ENCODE measurements at regions not wholly inside any gene's neighbourhood (a gene's known extent, or its start where the extent isn't known, plus 50 kb on each side); places are given as distances from the start of the nearest gene placed in this dataset.

DNA sequence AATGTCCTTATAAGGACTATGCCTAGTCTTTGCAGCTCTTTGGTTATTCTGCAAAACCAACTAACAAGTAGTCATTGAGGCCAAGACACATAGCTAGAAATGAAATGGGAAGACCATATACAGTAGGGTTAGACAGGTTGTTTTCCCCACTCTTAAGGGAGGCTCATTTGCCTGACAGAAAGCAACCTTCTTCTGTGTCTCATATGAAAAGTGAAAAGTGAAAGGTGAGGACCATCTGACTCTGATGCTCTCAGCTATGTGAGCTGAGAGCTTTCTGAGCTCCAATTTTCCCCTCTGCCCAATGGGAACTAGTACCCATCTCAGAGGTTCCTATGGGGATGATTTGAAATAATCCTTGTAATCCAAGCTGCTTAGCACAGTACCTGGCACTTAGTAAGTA, 142.0 kb upstream of the BDNF start:
- H3K4me3 ChIP-seq (replicated peaks in 1 of 3; ENCODE audit: low read depth in 2 of 3, low read length in 3 of 3), result no peak overlapping the region
- H3K27ac ChIP-seq (ENCODE audit: low read depth in 1 of 2, low read length in 2 of 2), result no peak overlapping the region
- H3K4me1 ChIP-seq (ENCODE audit: control insufficient read depth in 1 of 2, insufficient read depth in 2 of 2, low read length in 2 of 2), result no peaks in the 10 kb centered on the region
- H3K4me2 ChIP-seq (replicated peaks; ENCODE audit: extremely low read depth, low read length, poor library complexity, severe bottlenecking), result no peak overlapping the region
- no peak overlapping the region for H3K4me3 Mint-ChIP-seq
- H3K4me1 Mint-ChIP-seq, result no peaks in the 10 kb centered on the region
- no peak for DNase-seq
- no peak overlapping the region for H3K27ac Mint-ChIP-seq
- TF ChIP-seq, protein P1, sequence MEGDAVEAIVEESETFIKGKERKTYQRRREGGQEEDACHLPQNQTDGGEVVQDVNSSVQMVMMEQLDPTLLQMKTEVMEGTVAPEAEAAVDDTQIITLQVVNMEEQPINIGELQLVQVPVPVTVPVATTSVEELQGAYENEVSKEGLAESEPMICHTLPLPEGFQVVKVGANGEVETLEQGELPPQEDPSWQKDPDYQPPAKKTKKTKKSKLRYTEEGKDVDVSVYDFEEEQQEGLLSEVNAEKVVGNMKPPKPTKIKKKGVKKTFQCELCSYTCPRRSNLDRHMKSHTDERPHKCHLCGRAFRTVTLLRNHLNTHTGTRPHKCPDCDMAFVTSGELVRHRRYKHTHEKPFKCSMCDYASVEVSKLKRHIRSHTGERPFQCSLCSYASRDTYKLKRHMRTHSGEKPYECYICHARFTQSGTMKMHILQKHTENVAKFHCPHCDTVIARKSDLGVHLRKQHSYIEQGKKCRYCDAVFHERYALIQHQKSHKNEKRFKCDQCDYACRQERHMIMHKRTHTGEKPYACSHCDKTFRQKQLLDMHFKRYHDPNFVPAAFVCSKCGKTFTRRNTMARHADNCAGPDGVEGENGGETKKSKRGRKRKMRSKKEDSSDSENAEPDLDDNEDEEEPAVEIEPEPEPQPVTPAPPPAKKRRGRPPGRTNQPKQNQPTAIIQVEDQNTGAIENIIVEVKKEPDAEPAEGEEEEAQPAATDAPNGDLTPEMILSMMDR (IDR thresholded peaks at IDR 0.05), result no peak
- peaks cover 0 to 5% (median 0%) of the 10 kb centered on the region in 7 donors for H3K9me3 Mint-ChIP-seq
- H3K79me2 ChIP-seq (ENCODE audit: insufficient read depth, low read length), result no peaks in the 10 kb centered on the region
- no peak overlapping the region for H2AFZ ChIP-seq (ENCODE audit: insufficient read depth, low read depth, low read length, poor library complexity, severe bottlenecking)
- no peaks in the 10 kb centered on the region for H3K36me3 Mint-ChIP-seq
- no peaks in the 10 kb centered on the region for H3K9me3 ChIP-seq (replicated peaks in 1 of 2; ENCODE audit: control insufficient read depth in 1 of 2, insufficient read depth in 1 of 2, low read length in 2 of 2)
- peaks cover 1 to 4% (median 2%) of the 10 kb centered on the region in 3 donors for H3K27me3 Mint-ChIP-seq (ENCODE audit: low read depth in 3 of 3)
- no peaks in the 10 kb centered on the region for H3K27me3 ChIP-seq (ENCODE audit: control insufficient read depth in 2 of 2, insufficient read depth in 2 of 2, low read length in 2 of 2)
- intact Hi-C loops (cut with micrococcal nuclease), result no loop called here
- H3K9ac ChIP-seq (ENCODE audit: insufficient read depth, low read length, poor library complexity, severe bottlenecking), result no peak overlapping the region
- H3K36me3 ChIP-seq (replicated peaks in 1 of 2; ENCODE audit: control insufficient read depth in 1 of 2, insufficient read depth in 2 of 2, low read length in 2 of 2), result no peaks in the 10 kb centered on the region
- H4K20me1 ChIP-seq (ENCODE audit: insufficient read depth, low read length), result no peaks in the 10 kb centered on the region

DNA sequence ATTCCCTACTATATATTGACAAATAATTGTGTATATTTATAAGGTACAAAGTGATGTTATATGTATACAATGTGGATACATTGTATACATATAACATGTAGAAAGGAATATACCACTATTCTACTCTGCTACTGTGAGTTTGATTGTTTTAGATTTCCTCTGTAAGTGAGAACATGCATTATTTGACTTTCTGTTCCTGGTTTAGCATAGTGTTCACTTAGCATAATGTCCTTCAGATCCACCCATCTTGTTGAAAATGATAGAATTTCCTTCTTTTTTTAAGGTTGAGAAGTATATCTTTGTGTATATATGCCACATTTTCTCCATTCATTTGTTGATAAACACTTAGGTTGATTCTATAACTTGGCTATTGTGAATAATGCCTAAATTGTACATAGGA, 140.8 kb upstream of the BDNF start:
- Mint-ChIP-seq H3K36me3 (no peaks in the 10 kb centered on the region), H3K27me3 (ENCODE audit: low read depth in 3 of 3) (peaks cover 1 to 4% (median 2%) of the 10 kb centered on the region in 3 donors), H3K9me3 (peaks cover 0 to 3% (median 0%) of the 10 kb centered on the region in 7 donors), H3K27ac (no peak overlapping the region), H3K4me3 (no peak overlapping the region), H3K4me1 (no peaks in the 10 kb centered on the region)
- Histone ChIP-seq H3K4me2 (replicated peaks; ENCODE audit: extremely low read depth, low read length, poor library complexity, severe bottlenecking) (no peak overlapping the region), H3K27ac (ENCODE audit: low read depth in 1 of 2, low read length in 2 of 2) (no peak overlapping the region), H3K36me3 (replicated peaks in 1 of 2; ENCODE audit: control insufficient read depth in 1 of 2, insufficient read depth in 2 of 2, low read length in 2 of 2) (no peaks in the 10 kb centered on the region), H3K27me3 (ENCODE audit: control insufficient read depth in 2 of 2, insufficient read depth in 2 of 2, low read length in 2 of 2) (no peaks in the 10 kb centered on the region), H3K4me3 (replicated peaks in 1 of 3; ENCODE audit: low read depth in 2 of 3, low read length in 3 of 3) (no peak overlapping the region), H3K9ac (ENCODE audit: insufficient read depth, low read length, poor library complexity, severe bottlenecking) (no peak overlapping the region), H3K4me1 (ENCODE audit: control insufficient read depth in 1 of 2, insufficient read depth in 2 of 2, low read length in 2 of 2) (no peaks in the 10 kb centered on the region), H3K79me2 (ENCODE audit: insufficient read depth, low read length) (no peaks in the 10 kb centered on the region), H2AFZ (ENCODE audit: insufficient read depth, low read depth, low read length, poor library complexity, severe bottlenecking) (no peak overlapping the region), H4K20me1 (ENCODE audit: insufficient read depth, low read length) (no peaks in the 10 kb centered on the region), H3K9me3 (replicated peaks in 1 of 2; ENCODE audit: control insufficient read depth in 1 of 2, insufficient read depth in 1 of 2, low read length in 2 of 2) (no peaks in the 10 kb centered on the region)
- no peak for DNase-seq
- TF ChIP-seq, protein P1 (IDR thresholded peaks at IDR 0.05), result no peak
- intact Hi-C loops (cut with micrococcal nuclease), result no loop called here

Data from CD14-positive monocyte (primary cell).